ENCODE measurements at regions not wholly inside any gene's neighbourhood (a gene's known extent, or its start where the extent isn't known, plus 50 kb on each side); places are given as distances from the start of the nearest gene placed in this dataset.

DNA sequence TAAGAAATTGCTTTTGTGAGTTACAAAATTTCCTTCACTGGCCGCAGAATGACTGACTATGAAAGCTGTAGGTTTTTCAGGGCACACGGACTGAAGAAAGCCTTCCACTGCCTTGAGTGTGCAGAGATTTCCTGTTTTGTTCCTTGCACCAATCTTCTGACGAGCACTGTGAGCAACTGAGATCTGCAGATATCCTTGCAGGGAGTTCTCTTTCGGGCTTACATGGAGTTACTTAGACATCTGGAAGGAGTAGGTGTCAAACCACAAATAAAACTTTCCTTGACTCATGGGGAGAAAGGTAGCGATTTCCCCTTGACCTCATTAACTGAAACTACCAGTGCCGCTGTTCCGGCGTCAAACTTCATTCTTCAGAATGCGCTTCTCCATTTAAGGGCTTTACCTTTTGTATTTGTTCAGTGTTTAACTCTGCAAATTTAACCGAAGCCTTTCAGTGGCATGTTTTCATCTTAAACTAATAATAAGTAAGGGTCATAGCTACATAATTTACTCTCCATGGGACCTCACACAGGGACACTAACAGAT is 1175.3 kb downstream of the GATA3 start:
- TF ChIP-seq, protein P1, sequence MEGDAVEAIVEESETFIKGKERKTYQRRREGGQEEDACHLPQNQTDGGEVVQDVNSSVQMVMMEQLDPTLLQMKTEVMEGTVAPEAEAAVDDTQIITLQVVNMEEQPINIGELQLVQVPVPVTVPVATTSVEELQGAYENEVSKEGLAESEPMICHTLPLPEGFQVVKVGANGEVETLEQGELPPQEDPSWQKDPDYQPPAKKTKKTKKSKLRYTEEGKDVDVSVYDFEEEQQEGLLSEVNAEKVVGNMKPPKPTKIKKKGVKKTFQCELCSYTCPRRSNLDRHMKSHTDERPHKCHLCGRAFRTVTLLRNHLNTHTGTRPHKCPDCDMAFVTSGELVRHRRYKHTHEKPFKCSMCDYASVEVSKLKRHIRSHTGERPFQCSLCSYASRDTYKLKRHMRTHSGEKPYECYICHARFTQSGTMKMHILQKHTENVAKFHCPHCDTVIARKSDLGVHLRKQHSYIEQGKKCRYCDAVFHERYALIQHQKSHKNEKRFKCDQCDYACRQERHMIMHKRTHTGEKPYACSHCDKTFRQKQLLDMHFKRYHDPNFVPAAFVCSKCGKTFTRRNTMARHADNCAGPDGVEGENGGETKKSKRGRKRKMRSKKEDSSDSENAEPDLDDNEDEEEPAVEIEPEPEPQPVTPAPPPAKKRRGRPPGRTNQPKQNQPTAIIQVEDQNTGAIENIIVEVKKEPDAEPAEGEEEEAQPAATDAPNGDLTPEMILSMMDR (IDR thresholded peaks at IDR 0.05): no peak
- no peak for TF ChIP-seq POLR2A (IDR thresholded peaks at IDR 0.05)
